Activated B cell treated with CpG ODN at 0.5 μM for 24 hours (primary cell): ENCODE measurements at regions not wholly inside any gene's neighbourhood (a gene's known extent, or its start where the extent isn't known, plus 50 kb on each side); places are given as distances from the start of the nearest gene placed in this dataset.

ENCODE experiments used
- ATAC-seq: fragments of 200-7000 bp; cut with Tn5 transposase; one replicate; pipeline ENCODE4 v1.10.0; 2021; ENCODE audit warnings: low read depth, mild to moderate bottlenecking, moderate library complexity
- CTCF ChIA-PET: fragments of 350-600 bp; sonication (Branson Sonifier 250); formaldehyde crosslinking; loops from one replicate; lab custom pipeline; 2021; ENCODE audit warnings: antibody characterized with exemption; lab: Charles Lee
- POLR2A ChIA-PET: fragments of 350-600 bp; sonication (Branson Sonifier 250); formaldehyde crosslinking; loops from one replicate; lab custom pipeline; 2021; ENCODE audit warnings: antibody characterized with exemption; lab: Charles Lee
- DNase-seq: peaks from one replicate; pipeline ENCODE4 v3.0.0; 2022
- H3K27ac Mint-ChIP-seq: one replicate; pipeline ENCODE4 v1.8.0; 2020; ENCODE audit warnings: mixed read lengths
- H3K27me3 Mint-ChIP-seq: one replicate; pipeline ENCODE4 v1.8.0; 2021; ENCODE audit warnings: mixed read lengths
- H3K36me3 Mint-ChIP-seq: one replicate; pipeline ENCODE4 v1.8.0; 2021; ENCODE audit warnings: low read depth, mixed read lengths
- H3K4me1 Mint-ChIP-seq: one replicate; pipeline ENCODE4 v1.8.0; 2021; ENCODE audit warnings: mixed read lengths
- H3K4me3 Mint-ChIP-seq: one replicate; pipeline ENCODE4 v1.8.0; 2020; ENCODE audit warnings: mild to moderate bottlenecking, mixed read lengths
- H3K9me3 Mint-ChIP-seq: one replicate; pipeline ENCODE4 v1.8.0; 2020; ENCODE audit warnings: mixed read lengths
- CTCF ChIP-seq: fragments of 200-600 bp; IDR thresholded peaks from one replicate; pipeline ENCODE4 v1.8.0; 2022; ENCODE audit warnings: antibody characterized with exemption, mild to moderate bottlenecking
- intact Hi-C: fragments of 100-400 bp; cut with micrococcal nuclease; formaldehyde crosslinking; loops from one replicate; pipeline ENCODE4 v1.15.1; 2024

DNA sequence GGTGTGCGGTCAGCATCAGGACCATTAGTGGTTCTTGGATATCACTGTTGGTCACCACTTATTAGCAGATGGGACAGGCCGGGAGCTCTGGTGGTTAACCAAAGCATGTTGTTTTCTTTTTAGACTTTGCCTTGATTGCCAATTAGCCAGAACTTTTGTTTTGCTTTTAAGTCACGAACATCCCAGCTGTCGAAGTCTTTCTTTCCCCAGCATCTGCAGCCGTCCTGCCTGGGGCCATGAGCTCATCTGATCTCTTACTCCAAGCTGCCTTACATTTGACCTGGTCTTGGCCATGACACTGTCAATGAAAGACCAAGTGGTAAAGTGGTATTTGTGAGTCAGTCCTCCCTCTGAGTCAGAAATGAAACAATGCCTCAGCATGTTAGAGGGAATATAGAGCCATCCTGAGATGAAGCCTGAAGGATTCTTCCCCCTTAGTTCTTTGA lies 53.9 kb upstream of the CREB5 start:
- no peaks in the 10 kb centered on the region for H3K36me3 Mint-ChIP-seq
- intact Hi-C loops, result no loop called here
- no peak overlapping the region for H3K4me3 Mint-ChIP-seq
- no peaks in the 10 kb centered on the region for H3K9me3 Mint-ChIP-seq
- ATAC-seq, result no peak
- CTCF ChIA-PET, result no interaction called here
- H3K27me3 Mint-ChIP-seq, result no peaks in the 10 kb centered on the region
- no peak for DNase-seq
- TF ChIP-seq CTCF, result no peak
- POLR2A ChIA-PET, result no interaction called here
- H3K4me1 Mint-ChIP-seq, result peaks cover 5% of the 10 kb centered on the region
- no peak overlapping the region for H3K27ac Mint-ChIP-seq

- CTCF ChIA-PET, result interaction anchor here (1.6 kb wide), 1 partner anchor 494 kb away, joined by 3 read pairs; no protein-coding TSS in a partner anchor
- POLR2A ChIA-PET, result interaction anchor here (0.6 kb wide), 1 partner anchor 71 kb away, joined by 3 read pairs; no protein-coding TSS in a partner anchor
- Mint-ChIP-seq H3K27me3 (no peaks in the 10 kb centered on the region), H3K36me3 (no peaks in the 10 kb centered on the region), H3K4me3 (no peak overlapping the region), H3K4me1 (peaks cover 5% of the 10 kb centered on the region), H3K27ac (no peak overlapping the region), H3K9me3 (peaks cover 11% of the 10 kb centered on the region)
- intact Hi-C loops, result no loop called here
- ATAC-seq (no peak), DNase-seq (no peak)
- no peak for TF ChIP-seq CTCF
Measured at GRCh38 chr7:28360739-28361138, 51.6 kb upstream of the CREB5 start.

DNA sequence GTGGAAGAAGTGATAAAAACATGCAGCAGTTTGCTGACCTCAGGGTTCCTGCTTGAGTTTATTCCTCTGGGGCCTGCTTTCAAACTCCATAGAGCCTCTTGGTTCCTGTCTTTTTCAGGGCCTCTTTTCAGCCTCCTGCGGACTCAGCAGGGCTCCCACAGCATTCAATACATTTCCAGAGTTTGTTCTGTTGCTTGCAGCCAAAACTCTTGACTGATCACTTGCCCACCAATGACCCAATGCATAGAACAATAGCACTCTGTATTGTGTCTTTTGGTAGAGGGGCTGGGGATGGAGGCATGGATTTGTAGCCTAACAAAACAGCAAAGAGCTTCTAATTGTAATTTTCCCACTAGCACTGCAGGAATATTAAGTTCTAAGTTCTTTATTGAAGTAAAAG lies 50.8 kb upstream of the CREB5 start:
- no peak overlapping the region for H3K4me3 Mint-ChIP-seq
- no peak for DNase-seq
- ATAC-seq, result no peak
- intact Hi-C loops, result no loop called here
- POLR2A ChIA-PET, result no interaction called here
- H3K27me3 Mint-ChIP-seq, result no peaks in the 10 kb centered on the region
- H3K9me3 Mint-ChIP-seq, result peaks cover 11% of the 10 kb centered on the region
- CTCF ChIA-PET, result interaction anchor here (1.0 to 2.5 kb wide), 5 partner anchors 13 to 560 kb away, joined by 3 to 6 read pairs (median 3); no protein-coding TSS in a partner anchor
- no peaks in the 10 kb centered on the region for H3K36me3 Mint-ChIP-seq
- TF ChIP-seq CTCF, result no peak
- no peak overlapping the region for H3K27ac Mint-ChIP-seq
- H3K4me1 Mint-ChIP-seq, result peaks cover 5% of the 10 kb centered on the region

- intact Hi-C loops, result no loop called here
- H3K9me3 Mint-ChIP-seq, result peaks cover 11% of the 10 kb centered on the region
- ChIA-PET POLR2A (no interaction called here), CTCF (interaction anchor here (1.0 to 2.5 kb wide), 6 partner anchors 9 to 560 kb away, joined by 3 to 6 read pairs (median 3); no protein-coding TSS in a partner anchor)
- H3K4me1 Mint-ChIP-seq, result peaks cover 5% of the 10 kb centered on the region
- no peak overlapping the region for H3K4me3 Mint-ChIP-seq
- no peak for TF ChIP-seq CTCF
- H3K27ac Mint-ChIP-seq, result no peak overlapping the region
- DNase-seq (no peak), ATAC-seq (no peak)
- no peaks in the 10 kb centered on the region for H3K27me3 Mint-ChIP-seq
- H3K36me3 Mint-ChIP-seq, result no peaks in the 10 kb centered on the region
Measured at GRCh38 chr7:28362182-28362581, 50.1 kb upstream of the CREB5 start.
